ENCODE measurements at regions not wholly inside any gene's neighbourhood (a gene's known extent, or its start where the extent isn't known, plus 50 kb on each side); places are given as distances from the start of the nearest gene placed in this dataset.

GRCh38 chr5:104052558-104053352 is 490.2 kb upstream of the NUDT12 start:
- no peak overlapping the region for H3K27ac ChIP-seq (ENCODE audit: low read depth in 2 of 2, low read length in 2 of 2)
- H3K4me1 ChIP-seq (ENCODE audit: control insufficient read depth in 2 of 3, insufficient read depth in 2 of 3, low read depth in 1 of 3, low read length in 3 of 3): no peaks in the 10 kb centered on the region
- H3K4me3 ChIP-seq (ENCODE audit: low read length in 3 of 3): no peak overlapping the region
- H3K9me3 ChIP-seq (ENCODE audit: control insufficient read depth in 2 of 3, insufficient read depth in 1 of 3, low read length in 3 of 3): no peaks in the 10 kb centered on the region
- no peaks in the 10 kb centered on the region for H3K36me3 ChIP-seq (ENCODE audit: control insufficient read depth in 2 of 3, insufficient read depth in 3 of 3, low read length in 3 of 3)
- no peaks in the 10 kb centered on the region for H3K27me3 ChIP-seq (ENCODE audit: control insufficient read depth, insufficient read depth, low read length)
- intact Hi-C loops (cut with DNase I): no loop called here
- H3K9ac ChIP-seq (ENCODE audit: low read length in 3 of 3): no peak overlapping the region
- FAIRE-seq (no peak), DNase-seq (peak in 1 of 5 donors; percentile 27)
- no peak for TF ChIP-seq CTCF (IDR thresholded peaks at IDR 0.05; ENCODE audit: borderline replicate concordance, extremely low read depth, insufficient read depth)

GRCh38 chr5:104050436-104050835 is 487.8 kb upstream of the NUDT12 start:
- no peak overlapping the region for H3K9ac ChIP-seq (ENCODE audit: low read length in 3 of 3)
- intact Hi-C loops (cut with DNase I): no loop called here
- peak in 1 of 5 donors; percentile 23 for DNase-seq

GRCh38 chr5:104049752-104050151 is 487.2 kb upstream of the NUDT12 start:
- no peak overlapping the region for H3K27ac ChIP-seq (ENCODE audit: low read depth in 2 of 2, low read length in 2 of 2)
- TF ChIP-seq CTCF (IDR thresholded peaks at IDR 0.05; ENCODE audit: borderline replicate concordance, extremely low read depth, insufficient read depth): no peak
- H3K9ac ChIP-seq (ENCODE audit: low read length in 3 of 3): no peak overlapping the region
- H3K36me3 ChIP-seq (ENCODE audit: control insufficient read depth in 2 of 3, insufficient read depth in 3 of 3, low read length in 3 of 3): no peaks in the 10 kb centered on the region
- no peak for FAIRE-seq
- no peaks in the 10 kb centered on the region for H3K9me3 ChIP-seq (ENCODE audit: control insufficient read depth in 2 of 3, insufficient read depth in 1 of 3, low read length in 3 of 3)
- H3K4me1 ChIP-seq (ENCODE audit: control insufficient read depth in 2 of 3, insufficient read depth in 2 of 3, low read depth in 1 of 3, low read length in 3 of 3): no peaks in the 10 kb centered on the region
- H3K4me3 ChIP-seq (ENCODE audit: low read length in 3 of 3): no peak overlapping the region
- no peaks in the 10 kb centered on the region for H3K27me3 ChIP-seq (ENCODE audit: control insufficient read depth, insufficient read depth, low read length)
- intact Hi-C loops (cut with DNase I): no loop called here
- no peak for DNase-seq

More at GRCh38 chr5:104050436-104050835, 487.8 kb upstream of the NUDT12 start:
- H3K4me3 ChIP-seq (ENCODE audit: low read length in 3 of 3): no peak overlapping the region
- no peaks in the 10 kb centered on the region for H3K27me3 ChIP-seq (ENCODE audit: control insufficient read depth, insufficient read depth, low read length)
- FAIRE-seq: no peak
- no peak overlapping the region for H3K27ac ChIP-seq (ENCODE audit: low read depth in 2 of 2, low read length in 2 of 2)
- TF ChIP-seq CTCF (IDR thresholded peaks at IDR 0.05; ENCODE audit: borderline replicate concordance, extremely low read depth, insufficient read depth): no peak
- no peaks in the 10 kb centered on the region for H3K4me1 ChIP-seq (ENCODE audit: control insufficient read depth in 2 of 3, insufficient read depth in 2 of 3, low read depth in 1 of 3, low read length in 3 of 3)
- no peaks in the 10 kb centered on the region for H3K9me3 ChIP-seq (ENCODE audit: control insufficient read depth in 2 of 3, insufficient read depth in 1 of 3, low read length in 3 of 3)
- H3K36me3 ChIP-seq (ENCODE audit: control insufficient read depth in 2 of 3, insufficient read depth in 3 of 3, low read length in 3 of 3): no peaks in the 10 kb centered on the region
